GM12875 (cell line): ENCODE measurements at regions not wholly inside any gene's neighbourhood (a gene's known extent, or its start where the extent isn't known, plus 50 kb on each side); places are given as distances from the start of the nearest gene placed in this dataset.

Experiments used
- H3K4me3 ChIP-seq: one replicate; pipeline ENCODE4 v1.5.1; 2011; ENCODE audit warnings: low read depth, low read length, control low read depth
- TF ChIP-seq, protein P1 (sequence below): IDR thresholded peaks from 2 replicates; pipeline ENCODE4 v1.5.1; 2011; ENCODE audit warnings: low read depth, mild to moderate bottlenecking, control low read depth, inconsistent platforms, low read length, moderate library complexity, borderline replicate concordance; ENCODE audit not compliant: insufficient read depth

DNA sequence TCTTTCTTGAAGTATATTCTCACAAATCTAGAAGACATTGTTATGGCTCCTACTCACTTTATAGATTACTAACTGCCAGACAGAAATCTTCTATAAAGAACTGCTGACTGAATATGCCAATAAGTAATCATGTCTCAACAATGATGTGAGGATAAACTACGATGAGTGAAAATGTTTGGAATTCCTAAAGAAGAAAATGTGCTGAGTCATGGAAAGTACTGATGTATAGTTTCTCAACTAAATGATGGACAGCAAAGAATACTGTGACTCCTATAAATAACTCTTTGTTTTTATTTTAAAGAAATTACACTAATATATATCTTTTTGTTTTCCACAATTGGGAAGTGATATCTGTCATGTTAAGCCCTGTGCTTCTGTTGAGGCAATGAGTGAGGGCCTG lies 232.9 kb downstream of the LNPK start:
- H3K4me3 ChIP-seq, result no peak overlapping the region
- TF ChIP-seq, protein P1, sequence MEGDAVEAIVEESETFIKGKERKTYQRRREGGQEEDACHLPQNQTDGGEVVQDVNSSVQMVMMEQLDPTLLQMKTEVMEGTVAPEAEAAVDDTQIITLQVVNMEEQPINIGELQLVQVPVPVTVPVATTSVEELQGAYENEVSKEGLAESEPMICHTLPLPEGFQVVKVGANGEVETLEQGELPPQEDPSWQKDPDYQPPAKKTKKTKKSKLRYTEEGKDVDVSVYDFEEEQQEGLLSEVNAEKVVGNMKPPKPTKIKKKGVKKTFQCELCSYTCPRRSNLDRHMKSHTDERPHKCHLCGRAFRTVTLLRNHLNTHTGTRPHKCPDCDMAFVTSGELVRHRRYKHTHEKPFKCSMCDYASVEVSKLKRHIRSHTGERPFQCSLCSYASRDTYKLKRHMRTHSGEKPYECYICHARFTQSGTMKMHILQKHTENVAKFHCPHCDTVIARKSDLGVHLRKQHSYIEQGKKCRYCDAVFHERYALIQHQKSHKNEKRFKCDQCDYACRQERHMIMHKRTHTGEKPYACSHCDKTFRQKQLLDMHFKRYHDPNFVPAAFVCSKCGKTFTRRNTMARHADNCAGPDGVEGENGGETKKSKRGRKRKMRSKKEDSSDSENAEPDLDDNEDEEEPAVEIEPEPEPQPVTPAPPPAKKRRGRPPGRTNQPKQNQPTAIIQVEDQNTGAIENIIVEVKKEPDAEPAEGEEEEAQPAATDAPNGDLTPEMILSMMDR, result no peak

DNA sequence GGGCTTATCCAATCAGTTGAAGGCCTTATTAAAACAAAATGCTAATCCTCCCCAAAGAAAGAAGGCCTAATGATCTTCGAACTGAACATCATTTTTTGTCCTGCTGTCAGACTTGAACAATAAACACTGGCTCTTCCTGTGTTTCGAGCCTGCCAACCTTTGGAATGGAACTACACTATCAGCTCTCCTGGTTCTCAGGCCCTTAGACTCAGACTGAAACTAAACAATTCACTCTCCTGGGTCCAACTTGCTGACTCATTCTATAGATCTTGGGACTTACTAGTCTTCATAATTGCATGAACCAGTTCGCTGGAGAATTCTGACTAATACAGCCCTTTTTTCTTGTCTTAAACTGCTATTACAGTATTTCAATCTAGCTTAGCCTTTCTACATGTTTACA lies 235.2 kb downstream of the LNPK start:
- TF ChIP-seq, protein P1, result no peak
- H3K4me3 ChIP-seq, result no peak overlapping the region

DNA sequence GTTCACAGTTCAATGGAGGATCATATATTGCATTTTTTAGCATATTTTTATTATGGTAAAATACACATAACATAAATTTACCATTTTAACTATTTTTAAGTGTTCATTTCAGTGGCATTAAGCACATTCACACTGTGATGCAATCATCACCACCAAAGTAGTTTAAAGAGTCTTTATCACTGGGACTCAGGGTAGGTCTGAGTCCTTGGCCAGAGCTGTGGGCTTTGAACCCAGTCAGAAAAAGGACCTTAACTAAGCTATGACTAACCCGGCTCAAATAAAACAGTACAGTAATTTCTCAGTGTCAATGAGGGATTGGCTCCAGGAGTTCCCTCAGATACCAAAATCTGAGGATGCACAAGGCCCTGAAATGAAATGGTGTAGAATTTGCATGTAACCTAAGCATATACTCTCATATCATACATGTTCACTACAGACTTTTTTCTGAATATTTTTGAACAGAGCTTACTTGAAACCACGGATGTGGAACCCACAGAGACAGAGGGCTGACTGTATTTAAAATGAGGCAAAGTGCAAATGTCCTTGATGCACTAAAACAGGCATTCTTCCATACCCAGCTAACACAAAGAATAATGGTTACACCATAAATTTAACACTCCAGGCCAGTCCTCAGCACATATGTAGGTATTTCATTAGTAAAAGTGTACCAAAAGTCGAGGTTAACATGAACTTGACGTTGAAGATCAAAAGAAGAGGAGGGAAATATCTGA lies 246.2 kb downstream of the LNPK start:
- no peak overlapping the region for H3K4me3 ChIP-seq
- TF ChIP-seq, protein P1, result no peak

DNA sequence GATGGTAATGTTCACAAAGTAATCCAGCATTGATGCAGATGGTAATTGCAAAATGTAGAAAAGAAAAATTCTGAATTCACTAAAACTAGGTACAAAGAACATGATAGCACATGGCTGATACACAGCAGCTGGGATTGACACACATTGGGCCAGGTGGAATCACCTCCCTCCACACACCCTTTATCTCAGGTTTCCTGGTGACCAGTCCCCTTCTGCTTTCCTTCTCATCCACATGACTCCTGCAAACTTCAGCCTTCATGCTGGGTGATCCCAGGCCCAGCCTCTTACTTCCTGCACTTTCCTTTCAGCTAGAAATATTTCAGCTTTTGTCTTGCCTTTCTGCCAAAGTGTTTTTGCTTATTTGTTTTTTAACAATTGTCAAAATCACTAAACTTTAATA lies 246.9 kb downstream of the LNPK start:
- TF ChIP-seq, protein P1, result no peak
- no peak overlapping the region for H3K4me3 ChIP-seq

DNA sequence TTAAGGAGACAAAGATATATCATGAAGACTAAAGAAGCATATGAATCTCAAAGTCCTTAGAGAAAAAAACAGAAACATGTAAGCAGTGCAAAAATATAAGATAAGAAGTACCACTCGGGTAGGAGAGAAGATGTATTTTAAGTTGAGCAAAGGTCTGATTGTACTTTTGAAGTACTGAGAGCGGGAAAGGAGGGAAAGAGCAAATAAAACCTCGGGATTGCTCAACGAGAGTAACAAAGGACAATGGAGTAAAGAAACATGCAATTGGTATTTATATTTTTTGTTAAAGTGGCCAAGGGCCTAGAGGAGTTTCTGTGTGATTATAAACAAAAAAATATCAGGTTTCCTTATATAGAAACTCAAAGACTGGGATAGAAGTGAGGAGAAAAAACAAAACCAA lies 251.9 kb downstream of the LNPK start:
- TF ChIP-seq, protein P1, result no peak
- H3K4me3 ChIP-seq, result no peak overlapping the region

DNA sequence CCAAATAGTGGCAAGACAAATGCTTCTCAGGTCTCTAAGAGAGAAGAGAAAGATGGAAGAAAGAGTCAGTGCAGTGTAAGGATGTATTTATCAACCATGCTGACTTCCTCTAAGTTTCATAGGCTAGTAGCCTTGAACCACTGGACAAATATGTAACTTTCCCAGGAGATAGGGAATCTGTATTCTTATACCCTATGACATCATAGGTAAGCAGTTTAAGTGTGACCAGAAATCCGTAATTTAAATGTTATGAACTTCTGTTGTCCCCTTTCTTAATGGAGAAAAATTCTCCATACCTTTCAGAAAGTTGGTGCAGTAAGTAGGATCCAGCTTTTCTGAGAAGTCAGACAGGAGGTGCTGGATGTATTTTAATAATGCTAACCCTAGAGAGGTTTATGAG lies 256.2 kb downstream of the LNPK start:
- H3K4me3 ChIP-seq, result no peak overlapping the region
- TF ChIP-seq, protein P1, result no peak

DNA sequence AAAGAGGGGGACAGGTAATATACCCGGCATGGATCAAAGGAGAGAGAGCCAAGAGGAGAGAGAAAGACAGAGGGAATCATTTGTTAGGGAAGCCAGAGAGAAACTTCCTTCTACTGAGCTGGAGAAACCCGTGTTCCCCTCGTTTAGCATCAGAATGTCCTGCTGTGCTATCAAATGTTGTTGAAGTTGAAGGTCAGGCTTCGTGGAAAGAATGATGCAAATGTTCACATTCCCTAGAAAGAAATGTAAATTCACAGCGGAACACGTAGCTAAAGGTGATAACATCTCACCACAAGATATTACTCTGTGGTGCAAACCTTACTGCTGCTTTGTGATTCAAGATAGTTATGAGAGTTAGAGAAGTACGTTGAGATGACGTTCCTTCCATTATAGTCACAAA lies 258.1 kb downstream of the LNPK start:
- no peak overlapping the region for H3K4me3 ChIP-seq
- TF ChIP-seq, protein P1, result no peak
